ENCODE measurements at regions not wholly inside any gene's neighbourhood (a gene's known extent, or its start where the extent isn't known, plus 50 kb on each side); places are given as distances from the start of the nearest gene placed in this dataset.

GRCh38 chr2:15863089-15863488 is 77.3 kb upstream of the MYCN start:
- in situ Hi-C loops (cut with MboI; ENCODE audit: low pct_unique_long_range_greater_than_20kb, low sequenced_read_pairs), result no loop called here
- DNase-seq, result no peak

DNA sequence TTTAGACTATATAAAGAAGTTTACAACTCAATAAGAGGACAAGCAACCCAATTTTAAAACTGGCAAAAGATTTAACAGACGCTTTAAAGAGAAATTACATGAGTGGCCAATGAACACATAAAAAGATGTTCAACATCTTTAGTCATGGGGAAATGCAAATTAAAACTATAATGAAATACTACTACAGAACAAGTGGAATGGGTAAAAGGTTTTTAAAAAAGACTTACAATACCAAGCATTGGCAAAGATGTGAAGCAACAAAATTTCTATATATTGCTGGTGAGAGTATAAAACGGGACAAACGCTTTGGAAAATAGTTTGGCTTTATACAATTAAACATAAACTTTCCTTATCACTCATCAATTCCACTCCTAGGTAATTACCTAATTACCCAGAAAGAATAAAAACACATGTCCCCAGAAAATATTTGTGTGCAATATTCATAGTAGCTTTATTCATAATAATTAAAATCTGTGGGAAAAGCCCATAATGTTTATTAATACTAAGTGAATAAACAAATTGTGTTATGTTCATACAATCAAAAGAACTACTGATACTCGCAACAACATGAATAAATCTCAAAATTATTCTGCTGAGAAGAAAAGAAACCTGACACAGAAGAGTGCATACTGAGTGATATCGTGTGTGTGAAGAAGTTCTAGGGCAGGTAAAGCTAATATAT is 76.7 kb upstream of the MYCN start:
- DNase-seq, result no peak
- in situ Hi-C loops (cut with MboI; ENCODE audit: low pct_unique_long_range_greater_than_20kb, low sequenced_read_pairs), result no loop called here

DNA sequence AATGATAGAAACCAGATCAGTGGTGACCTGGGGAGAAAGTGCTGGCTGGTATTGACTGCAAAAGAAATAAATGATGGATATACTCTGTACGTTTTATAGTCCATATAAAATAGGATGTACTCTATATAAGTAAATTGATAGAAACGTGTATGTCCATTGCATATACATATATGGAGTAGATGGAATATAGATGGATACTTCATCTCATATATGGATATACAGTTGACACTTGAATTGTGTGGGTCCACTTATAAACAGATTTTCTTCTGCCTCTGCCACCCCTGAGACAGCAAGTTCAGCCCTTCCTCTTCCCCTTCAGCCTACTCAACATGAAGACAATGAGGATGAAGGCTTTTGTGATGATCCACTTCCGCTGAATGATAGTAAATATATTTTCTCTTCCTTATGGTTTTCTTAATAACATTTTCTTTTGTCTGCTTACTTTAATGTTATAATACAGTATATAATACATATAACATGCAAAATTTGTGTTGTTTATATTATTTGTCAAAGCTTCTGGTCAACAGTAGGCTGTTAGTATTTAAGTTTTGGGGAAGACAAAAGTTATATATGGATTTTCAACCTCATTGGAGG is 76.1 kb upstream of the MYCN start:
- in situ Hi-C loops (cut with MboI; ENCODE audit: low pct_unique_long_range_greater_than_20kb, low sequenced_read_pairs), result no loop called here
- DNase-seq, result no peak

- DNase-seq, result no peak
- in situ Hi-C loops (cut with MboI; ENCODE audit: low pct_unique_long_range_greater_than_20kb, low sequenced_read_pairs), result no loop called here
Observed at GRCh38 chr2:15865923-15866322, 74.4 kb upstream of the MYCN start.

- DNase-seq, result no peak
- in situ Hi-C loops (cut with MboI; ENCODE audit: low pct_unique_long_range_greater_than_20kb, low sequenced_read_pairs), result no loop called here
Observed at GRCh38 chr2:15866563-15867193, 73.7 kb upstream of the MYCN start.

- in situ Hi-C loops (cut with MboI; ENCODE audit: low pct_unique_long_range_greater_than_20kb, low sequenced_read_pairs), result no loop called here
- DNase-seq, result no peak
Observed at GRCh38 chr2:15867194-15868171, 72.9 kb upstream of the MYCN start.

DNA sequence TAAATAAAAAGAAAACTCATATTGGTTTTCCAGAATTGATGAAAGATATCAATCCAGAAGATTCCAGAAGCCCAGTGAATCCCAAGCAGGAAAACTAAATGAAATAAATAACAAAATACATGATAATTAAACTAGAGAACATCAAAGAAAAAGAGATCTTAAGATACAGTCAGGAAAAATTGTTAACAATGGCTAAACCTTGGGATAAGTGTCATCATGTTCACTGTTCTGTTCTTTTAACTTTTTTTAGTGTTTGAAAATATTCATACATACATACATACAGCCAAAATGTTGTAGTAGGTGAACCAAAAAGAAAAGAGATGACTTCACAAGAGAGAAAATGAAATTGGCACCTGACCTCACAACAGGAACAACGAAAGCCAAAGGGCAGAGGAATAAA is 72.2 kb upstream of the MYCN start:
- no peak for DNase-seq
- in situ Hi-C loops (cut with MboI; ENCODE audit: low pct_unique_long_range_greater_than_20kb, low sequenced_read_pairs), result no loop called here

GRCh38 chr2:15868704-15869103 is 71.6 kb upstream of the MYCN start:
- DNase-seq, result no peak
- in situ Hi-C loops (cut with MboI; ENCODE audit: low pct_unique_long_range_greater_than_20kb, low sequenced_read_pairs), result no loop called here

- in situ Hi-C loops (cut with MboI; ENCODE audit: low pct_unique_long_range_greater_than_20kb, low sequenced_read_pairs), result no loop called here
- no peak for DNase-seq
Observed at GRCh38 chr2:15869396-15869795, 71.0 kb upstream of the MYCN start.

DNA sequence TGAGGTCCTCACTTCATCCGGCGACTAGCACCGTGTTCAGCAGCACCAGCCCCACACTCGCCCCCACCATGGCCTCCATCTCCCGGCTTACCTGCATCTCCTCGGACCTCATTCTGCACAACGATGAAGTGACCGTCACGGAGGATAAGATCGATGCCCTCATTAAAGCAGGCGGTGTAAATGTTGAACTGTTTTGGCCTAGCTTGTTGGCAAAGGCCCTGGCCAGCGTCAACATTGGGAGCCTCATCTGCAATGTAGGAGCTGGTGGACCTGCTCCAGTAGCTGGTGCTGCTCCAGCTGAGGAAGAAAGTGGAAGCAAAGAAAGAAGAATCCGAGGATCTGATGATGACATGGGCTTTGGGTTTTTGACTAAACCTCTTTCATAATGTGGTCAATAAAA is 70.5 kb upstream of the MYCN start:
- in situ Hi-C loops (cut with MboI; ENCODE audit: low pct_unique_long_range_greater_than_20kb, low sequenced_read_pairs), result no loop called here
- no peak for DNase-seq

DNA sequence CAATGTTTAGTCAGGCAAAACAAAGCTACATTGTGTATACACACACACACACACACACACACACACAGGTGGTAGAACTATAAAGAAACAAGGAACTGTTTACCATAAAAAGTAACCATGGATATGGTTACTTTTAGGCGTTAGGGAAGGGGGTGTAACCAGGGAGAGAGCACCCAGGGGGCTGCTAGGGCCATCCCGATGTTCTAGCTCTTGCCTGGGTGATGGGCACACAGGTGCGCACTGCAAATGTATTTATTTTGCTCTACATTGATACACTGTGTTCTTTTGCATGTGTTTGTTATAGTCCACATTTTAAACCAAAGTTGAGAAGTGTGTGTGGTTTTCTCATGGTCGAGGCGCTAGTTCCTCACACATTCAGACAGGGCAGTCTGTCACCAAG is 69.8 kb upstream of the MYCN start:
- in situ Hi-C loops (cut with MboI; ENCODE audit: low pct_unique_long_range_greater_than_20kb, low sequenced_read_pairs), result no loop called here
- DNase-seq, result no peak

DNA sequence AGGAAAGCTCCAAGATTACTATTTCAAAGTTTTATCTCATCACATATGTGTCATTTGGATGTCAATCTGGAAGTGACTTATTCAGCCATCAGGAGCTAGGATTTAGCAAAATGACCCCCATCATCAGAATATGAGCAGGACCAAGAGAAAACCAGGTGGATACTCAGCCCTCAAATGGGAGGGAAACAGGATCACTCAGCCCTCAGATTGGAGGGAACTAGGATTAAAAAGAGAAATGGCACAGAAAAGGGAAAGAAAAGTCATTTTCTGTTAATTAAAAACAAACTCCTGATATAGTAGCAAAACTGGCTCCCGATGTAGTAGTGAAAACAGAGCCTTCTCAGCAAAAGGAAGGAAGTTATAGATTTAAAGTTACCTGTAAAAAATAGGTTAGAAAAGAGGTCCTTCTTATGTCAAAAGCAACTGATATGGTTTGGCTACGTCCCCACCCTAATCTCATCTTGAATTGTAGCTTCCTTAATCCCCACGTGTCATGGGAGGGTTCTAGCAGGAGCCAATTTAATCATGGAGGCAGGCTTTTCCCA is 69.0 kb upstream of the MYCN start:
- in situ Hi-C loops (cut with MboI; ENCODE audit: low pct_unique_long_range_greater_than_20kb, low sequenced_read_pairs), result no loop called here
- no peak for DNase-seq

GRCh38 chr2:15872854-15873253 is 67.5 kb upstream of the MYCN start:
- in situ Hi-C loops (cut with MboI; ENCODE audit: low pct_unique_long_range_greater_than_20kb, low sequenced_read_pairs), result no loop called here
- no peak for DNase-seq

DNA sequence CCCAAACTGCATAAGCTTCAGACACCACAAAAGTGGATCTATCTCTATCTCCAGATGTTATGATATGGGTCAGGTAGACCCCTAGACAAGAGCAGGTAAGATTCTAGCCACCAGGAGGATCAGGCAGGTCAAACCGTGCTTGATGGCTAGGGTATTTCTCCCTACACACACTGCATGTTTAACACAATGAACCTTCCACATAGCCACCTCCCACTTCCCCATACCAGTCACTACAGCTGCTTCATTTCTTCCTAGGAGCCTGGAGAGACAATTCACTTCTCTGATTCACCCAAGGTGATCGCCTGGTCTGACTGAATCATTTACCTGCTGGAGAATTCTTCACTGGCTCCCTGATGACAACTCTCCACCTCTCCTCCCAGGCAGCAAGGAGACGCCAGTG is 66.0 kb upstream of the MYCN start:
- in situ Hi-C loops (cut with MboI; ENCODE audit: low pct_unique_long_range_greater_than_20kb, low sequenced_read_pairs), result no loop called here

GRCh38 chr2:15874854-15875804 is 65.2 kb upstream of the MYCN start:
- in situ Hi-C loops (cut with MboI; ENCODE audit: low pct_unique_long_range_greater_than_20kb, low sequenced_read_pairs), result no loop called here
- no peak for DNase-seq

More for the DNA sequence above, 66.0 kb upstream of the MYCN start:
- DNase-seq, result no peak

GRCh38 chr2:15875969-15876705 is 64.2 kb upstream of the MYCN start:
- no peak for DNase-seq
- in situ Hi-C loops (cut with MboI; ENCODE audit: low pct_unique_long_range_greater_than_20kb, low sequenced_read_pairs), result no loop called here

DNA sequence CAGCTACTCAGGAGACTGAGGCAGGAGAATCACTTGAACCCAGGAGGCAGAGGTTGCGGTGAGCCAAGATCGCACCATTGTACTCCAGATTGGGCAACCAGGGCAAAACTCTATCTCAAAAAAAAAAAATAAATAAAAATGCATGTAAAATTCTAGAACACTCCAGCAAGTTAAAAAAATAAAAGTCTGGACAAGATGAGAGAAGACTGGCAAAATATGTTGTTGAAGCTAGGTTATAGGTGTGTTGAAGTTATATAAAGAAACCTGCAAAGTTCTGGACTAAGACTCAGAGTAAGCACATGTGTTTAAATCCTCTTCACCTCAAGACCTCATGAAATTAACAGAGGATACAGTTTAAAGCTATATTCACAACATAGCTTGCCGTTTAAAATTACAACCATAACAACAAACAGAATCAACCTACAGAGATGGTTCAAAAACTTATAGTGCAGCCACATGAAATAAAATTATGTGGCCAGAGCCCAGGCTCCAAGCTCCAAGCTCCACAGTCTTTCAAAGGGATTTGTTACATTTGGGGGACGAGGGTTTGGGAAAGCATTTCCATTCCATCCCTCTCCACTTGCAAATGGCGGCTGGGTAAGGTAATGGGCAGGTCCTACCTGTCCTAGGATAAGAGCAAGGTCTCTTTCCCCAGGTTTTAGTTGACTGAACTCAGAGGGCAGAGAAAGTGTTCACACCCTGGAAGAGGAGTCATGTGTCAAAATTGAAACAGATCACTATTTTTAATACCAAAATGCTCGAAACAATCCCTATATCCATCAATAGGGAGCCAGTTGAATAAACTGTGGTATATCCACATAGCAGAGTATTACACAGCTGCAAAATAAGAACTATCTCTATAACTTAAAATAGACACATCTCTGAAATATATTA is 59.9 kb upstream of the MYCN start:
- DNase-seq, result no peak
- in situ Hi-C loops (cut with MboI; ENCODE audit: low pct_unique_long_range_greater_than_20kb, low sequenced_read_pairs), result no loop called here

Data from KBM-7 (cell line).